ENCODE measurements at regions not wholly inside any gene's neighbourhood (a gene's known extent, or its start where the extent isn't known, plus 50 kb on each side); places are given as distances from the start of the nearest gene placed in this dataset.
"Not testable (repeated sequence)": the region's sequence is repeated elsewhere in the genome, so short reads cannot be mapped to it uniquely, and the experiment has no call there.

DNA sequence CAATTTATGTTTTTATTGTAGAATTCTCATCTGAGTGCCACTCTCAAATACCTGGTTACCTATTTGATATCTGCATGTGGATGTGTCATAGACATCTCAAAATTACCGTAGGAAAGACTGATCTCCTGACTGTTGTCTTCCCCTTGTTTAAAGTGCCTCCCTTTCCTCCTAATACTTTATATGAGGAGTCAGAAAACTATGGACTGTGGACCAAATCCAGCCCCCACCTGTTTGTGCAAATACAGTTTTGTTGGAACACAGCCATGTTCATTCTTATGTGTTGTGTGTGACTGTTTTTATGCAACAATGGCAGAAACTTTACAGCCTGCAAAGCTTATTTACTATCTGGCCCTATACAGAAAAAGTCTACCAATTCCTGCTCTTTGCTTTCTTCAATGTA, 150.6 kb downstream of the NBPF8 start:
- not testable (repeated sequence) for H2AFZ ChIP-seq (ENCODE audit: low read depth, low read length); H3K27ac ChIP-seq (ENCODE audit: low read length, poor library complexity, severe bottlenecking); H4K91ac ChIP-seq (ENCODE audit: low read length); DNase-seq; H2BK15ac ChIP-seq (ENCODE audit: low read depth, poor library complexity, severe bottlenecking); H3K23ac ChIP-seq (ENCODE audit: low read length in 2 of 2); H3K9ac ChIP-seq (ENCODE audit: low read length); H3K4me2 ChIP-seq (ENCODE audit: low read length, poor library complexity, severe bottlenecking); H2BK12ac ChIP-seq (ENCODE audit: low read length in 2 of 2); H3K4ac ChIP-seq (ENCODE audit: low read depth in 1 of 2, low read length in 2 of 2); H3K18ac ChIP-seq (ENCODE audit: low read depth in 1 of 2, low read length in 2 of 2); H3K36me3 ChIP-seq (ENCODE audit: control insufficient read depth in 1 of 2, insufficient read depth in 2 of 2, low read depth in 1 of 2, low read length in 2 of 2); H4K8ac ChIP-seq (ENCODE audit: low read length); H3K14ac ChIP-seq (ENCODE audit: low read length in 2 of 2); H3K9me3 ChIP-seq (ENCODE audit: control insufficient read depth, low read length); H3K27me3 ChIP-seq (ENCODE audit: control insufficient read depth in 1 of 2, insufficient read depth in 1 of 2, low read length in 2 of 2); H3K4me3 ChIP-seq (ENCODE audit: insufficient read depth in 1 of 2, low read depth in 1 of 2, low read length in 2 of 2); H3K4me1 ChIP-seq (ENCODE audit: control insufficient read depth, insufficient read depth, low read depth, low read length); H2BK5ac ChIP-seq (ENCODE audit: low read depth, low read length, poor library complexity, severe bottlenecking); H2BK120ac ChIP-seq (ENCODE audit: low read depth, low read length); H2AK5ac ChIP-seq (ENCODE audit: low read length, severe bottlenecking); H3K79me1 ChIP-seq (replicated peaks; ENCODE audit: low read length, poor library complexity, severe bottlenecking)
- WGBS, result no CpG with 5 or more reads among the region's 1 CpG

DNA sequence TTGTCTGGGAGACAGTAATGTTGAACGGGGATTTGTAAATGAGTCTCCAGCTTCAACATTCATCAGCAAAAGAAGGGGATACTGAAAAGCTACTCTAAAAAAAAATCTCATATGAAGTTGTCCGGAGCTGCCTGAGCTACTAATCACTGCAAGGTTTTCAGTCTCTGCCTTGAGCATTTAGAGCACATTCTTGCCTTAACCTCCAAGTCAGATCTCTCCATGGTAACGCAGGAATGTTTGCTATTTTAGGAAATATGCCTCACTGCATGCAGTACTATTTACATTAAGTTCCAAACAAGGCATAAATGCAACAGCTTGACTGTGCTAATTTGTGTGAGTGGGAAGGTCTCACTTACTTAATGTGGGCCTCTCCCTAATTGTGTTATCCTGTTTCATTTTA, 152.8 kb downstream of the NBPF8 start:
- H3K4me1 ChIP-seq (ENCODE audit: control insufficient read depth, insufficient read depth, low read depth, low read length); H3K23ac ChIP-seq (ENCODE audit: low read length in 2 of 2); H3K27ac ChIP-seq (ENCODE audit: low read length, poor library complexity, severe bottlenecking); H3K9ac ChIP-seq (ENCODE audit: low read length); H3K79me1 ChIP-seq (replicated peaks; ENCODE audit: low read length, poor library complexity, severe bottlenecking); H4K8ac ChIP-seq (ENCODE audit: low read length); H3K14ac ChIP-seq (ENCODE audit: low read length in 2 of 2); DNase-seq; H2BK12ac ChIP-seq (ENCODE audit: low read length in 2 of 2); H3K4me2 ChIP-seq (ENCODE audit: low read length, poor library complexity, severe bottlenecking); H3K36me3 ChIP-seq (ENCODE audit: control insufficient read depth in 1 of 2, insufficient read depth in 2 of 2, low read depth in 1 of 2, low read length in 2 of 2); H3K4me3 ChIP-seq (ENCODE audit: insufficient read depth in 1 of 2, low read depth in 1 of 2, low read length in 2 of 2); H2BK120ac ChIP-seq (ENCODE audit: low read depth, low read length); H2BK15ac ChIP-seq (ENCODE audit: low read depth, poor library complexity, severe bottlenecking); H3K18ac ChIP-seq (ENCODE audit: low read depth in 1 of 2, low read length in 2 of 2); H4K91ac ChIP-seq (ENCODE audit: low read length); H3K9me3 ChIP-seq (ENCODE audit: control insufficient read depth, low read length); H3K27me3 ChIP-seq (ENCODE audit: control insufficient read depth in 1 of 2, insufficient read depth in 1 of 2, low read length in 2 of 2); H2AK5ac ChIP-seq (ENCODE audit: low read length, severe bottlenecking); H2AFZ ChIP-seq (ENCODE audit: low read depth, low read length); H2BK5ac ChIP-seq (ENCODE audit: low read depth, low read length, poor library complexity, severe bottlenecking); H3K4ac ChIP-seq (ENCODE audit: low read depth in 1 of 2, low read length in 2 of 2): not testable (repeated sequence)
- WGBS, result no CpG with 5 or more reads among the region's 3 CpGs

DNA sequence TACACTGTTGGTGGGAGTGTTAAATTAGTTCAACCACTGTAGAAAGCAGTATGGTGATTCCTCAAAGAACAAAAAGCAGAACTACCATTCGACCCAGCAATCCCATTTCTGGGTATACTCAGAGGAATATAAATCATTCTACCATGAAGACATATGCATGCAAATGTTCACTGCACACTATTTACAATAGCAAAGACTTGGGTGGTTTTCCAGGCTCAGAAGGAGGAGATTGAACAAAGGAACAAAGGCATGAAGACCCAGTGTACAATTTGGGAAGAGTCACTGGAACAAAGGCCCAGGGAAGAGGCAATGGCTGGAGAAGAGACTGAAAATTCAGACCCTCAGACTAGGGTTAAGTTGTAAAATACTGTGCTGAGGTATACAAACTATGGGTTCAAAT, 148.5 kb upstream of the NBPF26 start:
- not testable (repeated sequence) for H3K27ac ChIP-seq (ENCODE audit: low read length, poor library complexity, severe bottlenecking); H3K14ac ChIP-seq (ENCODE audit: low read length in 2 of 2); H3K23ac ChIP-seq (ENCODE audit: low read length in 2 of 2); H2BK12ac ChIP-seq (ENCODE audit: low read length in 2 of 2); H4K8ac ChIP-seq (ENCODE audit: low read length); H3K36me3 ChIP-seq (ENCODE audit: control insufficient read depth in 1 of 2, insufficient read depth in 2 of 2, low read depth in 1 of 2, low read length in 2 of 2); H3K4me3 ChIP-seq (ENCODE audit: insufficient read depth in 1 of 2, low read depth in 1 of 2, low read length in 2 of 2); H3K79me1 ChIP-seq (replicated peaks; ENCODE audit: low read length, poor library complexity, severe bottlenecking); H3K9ac ChIP-seq (ENCODE audit: low read length); H3K4me1 ChIP-seq (ENCODE audit: control insufficient read depth, insufficient read depth, low read depth, low read length); H3K27me3 ChIP-seq (ENCODE audit: control insufficient read depth in 1 of 2, insufficient read depth in 1 of 2, low read length in 2 of 2); DNase-seq; H2BK120ac ChIP-seq (ENCODE audit: low read depth, low read length); H4K91ac ChIP-seq (ENCODE audit: low read length); H3K4me2 ChIP-seq (ENCODE audit: low read length, poor library complexity, severe bottlenecking); H3K9me3 ChIP-seq (ENCODE audit: control insufficient read depth, low read length); H2BK15ac ChIP-seq (ENCODE audit: low read depth, poor library complexity, severe bottlenecking); H3K4ac ChIP-seq (ENCODE audit: low read depth in 1 of 2, low read length in 2 of 2); H3K18ac ChIP-seq (ENCODE audit: low read depth in 1 of 2, low read length in 2 of 2); H2BK5ac ChIP-seq (ENCODE audit: low read depth, low read length, poor library complexity, severe bottlenecking); H2AK5ac ChIP-seq (ENCODE audit: low read length, severe bottlenecking); H2AFZ ChIP-seq (ENCODE audit: low read depth, low read length)
- WGBS, result no CpG with 5 or more reads among the region's 1 CpG

DNA sequence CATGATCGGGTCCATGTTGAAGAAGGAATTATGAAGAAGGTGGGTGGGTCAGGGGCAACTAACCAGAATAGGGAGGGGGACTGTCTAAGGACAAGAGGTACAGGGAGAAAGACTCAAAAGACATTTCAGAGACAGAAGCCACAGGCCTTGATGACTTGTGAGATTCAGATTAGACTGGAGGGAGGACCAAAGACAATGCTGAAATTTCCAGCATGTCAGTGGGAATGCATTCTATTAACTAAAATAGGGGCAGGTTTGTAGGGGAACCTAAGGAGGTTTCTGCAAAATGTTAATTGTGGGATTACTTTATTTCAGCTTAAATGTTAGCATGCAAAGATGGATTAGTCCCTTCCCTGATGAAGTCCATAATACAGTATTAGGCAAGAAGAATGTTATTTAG, 141.6 kb upstream of the NBPF26 start:
- H2BK12ac ChIP-seq (ENCODE audit: low read length in 2 of 2); H2AFZ ChIP-seq (ENCODE audit: low read depth, low read length); H3K23ac ChIP-seq (ENCODE audit: low read length in 2 of 2); H3K79me1 ChIP-seq (replicated peaks; ENCODE audit: low read length, poor library complexity, severe bottlenecking); H4K8ac ChIP-seq (ENCODE audit: low read length); H3K27me3 ChIP-seq (ENCODE audit: control insufficient read depth in 1 of 2, insufficient read depth in 1 of 2, low read length in 2 of 2); H2AK5ac ChIP-seq (ENCODE audit: low read length, severe bottlenecking); H2BK5ac ChIP-seq (ENCODE audit: low read depth, low read length, poor library complexity, severe bottlenecking); H3K9ac ChIP-seq (ENCODE audit: low read length); H4K91ac ChIP-seq (ENCODE audit: low read length); H3K4me1 ChIP-seq (ENCODE audit: control insufficient read depth, insufficient read depth, low read depth, low read length); H2BK120ac ChIP-seq (ENCODE audit: low read depth, low read length); H3K4me3 ChIP-seq (ENCODE audit: insufficient read depth in 1 of 2, low read depth in 1 of 2, low read length in 2 of 2); H3K18ac ChIP-seq (ENCODE audit: low read depth in 1 of 2, low read length in 2 of 2); H3K36me3 ChIP-seq (ENCODE audit: control insufficient read depth in 1 of 2, insufficient read depth in 2 of 2, low read depth in 1 of 2, low read length in 2 of 2); H3K14ac ChIP-seq (ENCODE audit: low read length in 2 of 2); H2BK15ac ChIP-seq (ENCODE audit: low read depth, poor library complexity, severe bottlenecking); H3K27ac ChIP-seq (ENCODE audit: low read length, poor library complexity, severe bottlenecking); H3K4ac ChIP-seq (ENCODE audit: low read depth in 1 of 2, low read length in 2 of 2); H3K9me3 ChIP-seq (ENCODE audit: control insufficient read depth, low read length); H3K4me2 ChIP-seq (ENCODE audit: low read length, poor library complexity, severe bottlenecking); DNase-seq: not testable (repeated sequence)
- no CpG with 5 or more reads among the region's 1 CpG for WGBS

Measured in mesenchymal stem cell (in vitro differentiated cells and primary cell).